MM.1S (cell line): ENCODE measurements at regions not wholly inside any gene's neighbourhood (a gene's known extent, or its start where the extent isn't known, plus 50 kb on each side); places are given as distances from the start of the nearest gene placed in this dataset.

Source experiments
- EZH2 ChIP-seq: fragments of 300-600 bp; sonication (generic); optimal IDR thresholded peaks from 2 replicates; pipeline ENCODE3; 2017; ENCODE audit warnings: low read depth, mild to moderate bottlenecking, antibody characterized with exemption, low read length, mixed read lengths
- EZH2phosphoT487 ChIP-seq: fragments of 300-600 bp; sonication (generic); IDR thresholded peaks from 2 replicates; pipeline ENCODE4 v1.6.1; 2018; ENCODE audit warnings: antibody characterized with exemption, low read length
- TF ChIP-seq, protein P1 (sequence below): fragments of 300-600 bp; sonication (generic); IDR thresholded peaks from 2 replicates; pipeline ENCODE4 v1.5.1; 2016; ENCODE audit warnings: antibody characterized with exemption, low read length, mixed read lengths

DNA sequence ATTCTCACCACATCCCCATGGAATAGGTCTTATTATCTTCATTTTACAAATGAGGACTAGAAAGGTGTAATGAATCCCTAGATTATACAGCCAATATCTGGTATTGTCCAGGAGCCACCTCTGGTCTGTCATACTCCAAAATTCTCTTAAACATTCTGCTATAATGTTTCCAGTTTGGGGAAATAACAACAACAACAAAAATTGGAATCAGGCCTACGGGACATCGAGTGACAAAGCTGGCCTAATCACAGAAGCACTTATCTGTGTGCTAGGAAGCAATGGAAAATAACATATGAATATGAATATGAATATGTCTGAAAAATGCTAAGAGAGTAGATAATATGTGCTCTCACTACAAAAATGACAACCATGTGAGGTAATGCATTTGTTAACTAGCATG lies 264.1 kb downstream of the GASK1B start:
- TF ChIP-seq, protein P1, sequence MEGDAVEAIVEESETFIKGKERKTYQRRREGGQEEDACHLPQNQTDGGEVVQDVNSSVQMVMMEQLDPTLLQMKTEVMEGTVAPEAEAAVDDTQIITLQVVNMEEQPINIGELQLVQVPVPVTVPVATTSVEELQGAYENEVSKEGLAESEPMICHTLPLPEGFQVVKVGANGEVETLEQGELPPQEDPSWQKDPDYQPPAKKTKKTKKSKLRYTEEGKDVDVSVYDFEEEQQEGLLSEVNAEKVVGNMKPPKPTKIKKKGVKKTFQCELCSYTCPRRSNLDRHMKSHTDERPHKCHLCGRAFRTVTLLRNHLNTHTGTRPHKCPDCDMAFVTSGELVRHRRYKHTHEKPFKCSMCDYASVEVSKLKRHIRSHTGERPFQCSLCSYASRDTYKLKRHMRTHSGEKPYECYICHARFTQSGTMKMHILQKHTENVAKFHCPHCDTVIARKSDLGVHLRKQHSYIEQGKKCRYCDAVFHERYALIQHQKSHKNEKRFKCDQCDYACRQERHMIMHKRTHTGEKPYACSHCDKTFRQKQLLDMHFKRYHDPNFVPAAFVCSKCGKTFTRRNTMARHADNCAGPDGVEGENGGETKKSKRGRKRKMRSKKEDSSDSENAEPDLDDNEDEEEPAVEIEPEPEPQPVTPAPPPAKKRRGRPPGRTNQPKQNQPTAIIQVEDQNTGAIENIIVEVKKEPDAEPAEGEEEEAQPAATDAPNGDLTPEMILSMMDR: no peak
- TF ChIP-seq EZH2 (no peak), EZH2phosphoT487 (no peak)
